HS-27A (cell line): ENCODE measurements at regions not wholly inside any gene's neighbourhood (a gene's known extent, or its start where the extent isn't known, plus 50 kb on each side); places are given as distances from the start of the nearest gene placed in this dataset.

ENCODE experiments used
- DNase-seq: peaks from one replicate; pipeline ENCODE4 v3.0.0-alpha.2; 2012; ENCODE audit warnings: low read depth, missing footprints

DNA sequence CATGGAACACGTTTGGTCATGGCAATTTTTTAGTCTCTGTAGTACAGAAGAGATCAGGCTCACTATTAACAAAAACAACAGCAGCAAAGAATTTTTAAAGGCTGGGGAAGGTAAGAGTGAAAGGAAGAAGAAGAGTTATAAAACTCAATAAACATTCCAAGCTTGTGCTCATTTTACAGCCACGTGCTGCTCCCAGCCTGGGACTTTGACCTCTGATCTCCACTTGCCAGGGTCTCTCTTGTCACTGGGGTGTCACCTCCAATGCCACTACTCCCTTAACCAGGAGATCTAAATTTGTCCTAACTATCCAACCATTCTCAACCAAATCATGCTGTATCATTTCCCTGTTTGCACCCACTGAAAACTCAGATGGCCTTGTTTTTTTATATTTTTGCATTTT is 605.1 kb downstream of the VRK1 start:
- DNase-seq = no peak

GRCh38 chr14:97407701-97408407 is 610.7 kb downstream of the VRK1 start:
- DNase-seq = no peak

DNA sequence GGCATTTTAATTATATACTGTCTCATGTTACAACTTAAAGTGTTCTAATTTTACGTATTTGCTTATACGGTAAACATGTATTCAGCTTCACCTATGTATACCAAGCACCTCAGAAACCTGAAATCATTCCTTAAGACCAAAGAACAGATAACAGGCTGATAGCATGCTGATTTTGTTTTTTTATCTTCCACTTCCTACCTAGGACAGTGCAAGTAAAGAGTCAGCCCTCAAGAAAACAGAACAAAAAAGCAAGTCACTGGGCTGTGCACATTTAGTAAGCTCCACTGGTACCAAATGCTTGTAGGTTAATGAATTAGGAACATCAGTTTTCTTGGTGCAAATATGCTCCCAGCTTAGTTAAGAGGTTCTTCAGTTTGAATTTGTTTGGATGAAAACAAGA is 611.3 kb downstream of the VRK1 start:
- DNase-seq = no peak

- DNase-seq = no peak
Measured at GRCh38 chr14:97408937-97409815, 612.0 kb downstream of the VRK1 start.

- no peak for DNase-seq
Measured at GRCh38 chr14:97410667-97411620, 613.8 kb downstream of the VRK1 start.

- no peak for DNase-seq
Measured at GRCh38 chr14:97411938-97412612, 614.9 kb downstream of the VRK1 start.

- no peak for DNase-seq
Measured at GRCh38 chr14:97413022-97413539, 615.9 kb downstream of the VRK1 start.

DNA sequence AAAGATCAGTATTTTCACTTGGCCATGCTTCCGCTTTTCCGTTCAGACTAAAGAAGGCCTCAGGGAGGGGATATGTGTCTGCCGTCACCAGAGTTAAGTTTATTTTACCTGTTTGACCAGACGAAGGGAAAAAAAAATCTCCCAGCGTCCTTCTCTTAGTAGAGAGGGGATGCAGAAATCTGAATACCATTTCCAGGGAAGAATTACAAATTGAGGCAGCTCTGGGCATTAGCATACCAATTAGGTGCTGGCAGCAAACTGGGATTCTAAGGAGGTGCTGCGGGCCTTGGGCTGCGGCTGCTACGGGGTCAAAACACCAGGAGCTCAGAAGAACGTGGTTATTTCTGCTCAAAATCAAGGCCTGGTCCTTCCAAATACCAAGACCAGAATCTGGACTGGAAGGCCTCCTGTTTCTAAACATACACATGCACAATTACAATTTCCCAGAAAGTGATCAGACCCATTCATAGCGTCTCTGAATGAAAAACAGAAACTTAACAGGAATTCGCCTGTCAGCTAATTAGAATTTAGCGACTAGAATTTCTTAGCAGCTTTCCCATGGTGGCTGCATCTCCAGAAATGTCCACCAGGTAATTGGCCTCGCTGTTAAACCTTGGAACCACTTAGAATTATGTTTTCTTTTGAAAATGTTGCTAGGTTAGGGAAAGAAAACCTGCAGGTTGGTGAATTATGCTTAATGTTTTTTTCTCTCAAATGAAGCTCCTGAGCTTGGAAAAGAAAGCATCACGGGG is 617.0 kb downstream of the VRK1 start:
- DNase-seq = no peak

- no peak for DNase-seq
Measured at GRCh38 chr14:97414718-97415098, 617.5 kb downstream of the VRK1 start.

DNA sequence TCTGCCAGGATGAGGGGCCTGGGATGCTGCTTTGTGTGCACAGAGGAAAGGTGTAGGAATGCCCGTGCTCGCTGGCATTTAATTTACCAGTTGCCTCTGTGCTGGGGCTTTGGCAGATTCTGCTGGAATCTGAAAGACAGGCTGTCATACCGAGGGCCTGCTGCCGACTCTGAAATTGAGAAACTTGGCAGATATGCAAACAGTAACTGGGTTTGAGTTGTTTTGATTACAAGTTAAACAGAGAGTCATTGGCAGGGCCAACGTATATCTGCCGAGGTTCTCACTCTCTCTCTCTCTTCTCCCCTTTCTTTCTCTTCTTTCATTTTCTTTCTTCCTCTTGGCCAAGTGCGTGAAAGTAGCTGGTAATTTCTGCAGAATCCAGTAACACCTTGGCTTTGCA is 618.7 kb downstream of the VRK1 start:
- DNase-seq = no peak

GRCh38 chr14:97416550-97416949 is 619.4 kb downstream of the VRK1 start:
- DNase-seq = no peak

- DNase-seq = no peak
Measured at GRCh38 chr14:97417331-97417730, 620.1 kb downstream of the VRK1 start.

DNA sequence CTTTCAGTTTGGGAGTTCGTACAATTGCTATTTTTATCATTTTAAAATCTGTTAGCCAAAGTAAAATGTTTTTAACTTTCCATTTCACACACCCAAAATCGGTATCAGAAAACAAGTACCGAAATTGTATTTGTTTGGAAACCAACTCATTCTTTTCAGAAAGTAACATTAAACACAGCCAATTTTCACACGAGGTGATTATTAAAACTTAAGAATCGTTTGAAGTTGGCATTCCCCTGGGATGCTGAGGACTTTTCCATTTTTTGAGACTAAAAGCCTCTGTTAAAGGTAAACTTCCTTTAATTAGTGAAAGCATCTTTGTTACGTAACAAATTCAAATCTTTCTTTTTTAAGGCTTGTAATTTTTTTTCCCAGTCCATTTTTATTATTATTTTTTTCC is 623.0 kb downstream of the VRK1 start:
- no peak for DNase-seq

GRCh38 chr14:97426776-97427175 is 629.6 kb downstream of the VRK1 start:
- no peak for DNase-seq

- no peak for DNase-seq
Measured at GRCh38 chr14:97428808-97429440, 631.7 kb downstream of the VRK1 start.

DNA sequence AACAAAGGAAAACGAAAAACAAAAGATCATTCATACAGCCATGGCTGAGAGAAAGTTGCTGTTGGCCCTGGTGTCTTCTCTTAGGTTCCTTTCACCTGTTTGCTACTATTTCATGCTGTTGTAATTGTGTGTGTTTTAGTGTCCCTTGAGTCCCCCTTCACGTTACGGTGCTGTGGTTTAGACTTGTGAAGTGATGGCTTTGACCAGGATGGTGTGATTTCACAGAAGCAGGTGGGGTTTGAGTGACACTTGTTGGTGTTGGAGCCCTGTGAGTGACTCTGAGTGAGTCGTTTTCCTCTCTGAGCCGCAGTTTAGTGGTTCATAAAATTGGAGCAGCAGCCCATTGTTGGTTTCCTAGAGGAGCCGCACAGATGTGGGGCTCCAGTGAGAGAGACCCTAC is 635.4 kb downstream of the VRK1 start:
- no peak for DNase-seq

DNA sequence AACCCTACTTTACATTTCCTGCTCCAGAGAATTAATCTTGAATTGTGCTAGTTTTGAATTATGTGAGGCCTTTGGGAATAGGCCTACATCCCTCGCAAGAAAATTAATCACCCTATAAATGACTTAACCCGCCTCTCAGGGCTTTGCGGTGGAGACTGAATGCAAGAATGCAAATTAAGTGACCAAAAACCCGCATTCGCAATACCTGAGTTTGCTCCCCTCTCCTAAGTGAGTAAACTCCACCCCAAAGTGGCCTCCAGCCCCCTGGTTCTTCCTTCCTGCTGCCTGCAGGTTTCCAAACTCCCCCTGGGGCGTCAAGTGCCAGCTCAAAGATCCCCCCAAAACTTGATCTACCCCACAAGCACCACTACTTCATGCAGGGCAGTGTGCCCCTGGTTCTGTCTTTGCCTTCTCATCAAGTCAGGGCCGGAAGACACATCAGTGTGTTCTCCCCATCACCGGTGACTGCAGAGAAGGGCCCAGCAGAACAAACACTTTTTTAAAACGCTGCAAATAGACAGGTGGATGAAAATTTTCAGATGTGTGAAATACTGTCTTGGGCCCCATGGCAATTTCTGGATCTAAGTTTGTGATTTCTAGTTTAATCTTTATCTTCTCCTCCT is 644.7 kb downstream of the VRK1 start:
- DNase-seq = no peak

GRCh38 chr14:97442363-97442762 is 645.2 kb downstream of the VRK1 start:
- DNase-seq = no peak

- DNase-seq = no peak
Measured at GRCh38 chr14:97443412-97443811, 646.2 kb downstream of the VRK1 start.

- no peak for DNase-seq
Measured at GRCh38 chr14:97444248-97444647, 647.1 kb downstream of the VRK1 start.
